HG02623 (cell line): ENCODE measurements at regions not wholly inside any gene's neighbourhood (a gene's known extent, or its start where the extent isn't known, plus 50 kb on each side); places are given as distances from the start of the nearest gene placed in this dataset.
"Not testable (repeated sequence)": the region's sequence is repeated elsewhere in the genome, so short reads cannot be mapped to it uniquely, and the experiment has no call there.

Experiments used
- ATAC-seq: cut with Tn5 transposase; IDR thresholded peaks from one replicate; pipeline ENCODE4 v1.9.1; 2021; ENCODE audit warnings: moderate library complexity; ENCODE audit not compliant: unreplicated experiment

- no peak for ATAC-seq
Observed at GRCh38 chr2:16102358-16102975, 162.1 kb downstream of the MYCN start.

DNA sequence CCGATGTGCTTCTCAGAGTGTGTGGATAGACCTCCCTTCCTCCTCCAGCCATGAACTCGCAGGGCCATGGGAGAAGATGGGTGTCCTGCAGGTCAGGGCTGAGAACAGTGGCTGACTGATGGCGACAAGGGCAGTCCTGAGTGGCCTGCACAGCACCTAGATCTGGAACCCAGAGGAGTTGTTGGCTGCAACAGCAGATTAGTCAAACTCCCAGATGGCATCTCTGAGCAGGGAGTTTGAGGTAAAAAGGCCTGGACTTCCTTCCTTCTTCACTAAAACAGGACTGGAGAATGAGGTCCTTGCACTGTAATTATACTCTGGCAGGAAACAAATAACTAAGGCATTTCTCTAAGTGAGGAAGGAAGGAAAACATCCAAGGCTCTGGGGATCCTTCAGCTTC lies 160.8 kb downstream of the MYCN start:
- ATAC-seq: no peak

GRCh38 chr2:16100006-16100405 lies 159.7 kb downstream of the MYCN start:
- no peak for ATAC-seq

DNA sequence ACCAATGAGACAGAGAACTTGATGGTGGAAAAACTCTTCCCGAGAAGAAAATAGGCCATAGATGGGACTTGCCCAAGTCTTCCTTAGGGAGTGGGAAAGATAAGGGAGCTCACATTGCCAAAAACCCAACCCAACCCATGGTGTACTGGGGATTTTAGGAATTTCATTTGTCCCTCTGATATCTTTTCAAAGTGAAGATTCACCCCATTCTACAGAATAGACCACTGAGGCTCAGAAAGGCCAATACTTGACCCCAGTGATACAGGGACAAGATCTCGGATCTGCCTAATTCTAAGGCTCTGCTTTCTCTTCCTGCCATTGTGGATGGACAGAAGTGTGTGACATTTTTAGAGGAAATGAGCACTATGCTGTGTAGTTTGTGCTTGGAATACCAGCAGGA lies 159.0 kb downstream of the MYCN start:
- ATAC-seq: no peak

DNA sequence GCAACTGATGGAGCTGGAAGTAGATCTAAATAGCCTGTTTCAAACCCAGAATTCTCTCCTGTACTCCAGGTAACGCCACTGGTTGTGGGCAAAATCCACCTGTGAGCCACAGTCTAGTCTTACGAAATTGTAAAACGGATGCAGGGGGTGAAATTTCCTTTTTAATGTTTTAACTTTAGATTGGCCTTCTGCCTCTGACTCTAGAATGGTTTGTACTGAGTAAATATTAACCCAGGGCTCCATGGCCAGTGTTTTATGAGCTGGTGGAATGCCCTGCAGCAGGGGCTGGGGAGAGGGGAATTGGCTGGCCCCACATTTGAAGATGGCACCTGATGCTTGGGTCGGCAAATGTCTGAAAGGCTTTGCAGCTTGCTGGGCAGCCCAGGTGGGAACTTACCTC lies 156.6 kb downstream of the MYCN start:
- no peak for ATAC-seq

DNA sequence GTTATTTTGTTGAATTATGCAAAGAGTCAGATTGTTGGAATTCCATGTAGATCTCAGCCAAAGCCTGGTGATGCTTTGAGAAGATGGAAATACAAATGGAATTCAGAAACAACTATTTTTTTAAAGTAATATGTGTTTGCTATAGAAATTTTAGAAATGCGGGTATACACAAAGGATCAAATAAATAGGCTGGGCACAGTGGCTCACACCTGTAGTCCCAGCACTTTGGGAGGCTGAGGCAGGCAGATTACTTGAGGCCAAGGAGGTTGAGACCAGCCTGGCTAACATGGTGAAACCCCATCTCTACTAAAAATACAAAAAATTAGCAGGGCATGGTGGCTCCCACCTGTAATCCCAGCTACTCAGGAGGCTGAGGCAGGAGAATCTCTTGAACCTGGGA lies 155.1 kb downstream of the MYCN start:
- not testable (repeated sequence) for ATAC-seq

GRCh38 chr2:16094811-16095210 lies 154.5 kb downstream of the MYCN start:
- no peak for ATAC-seq

- no peak for ATAC-seq
Observed at GRCh38 chr2:16093639-16094529, 153.5 kb downstream of the MYCN start.

DNA sequence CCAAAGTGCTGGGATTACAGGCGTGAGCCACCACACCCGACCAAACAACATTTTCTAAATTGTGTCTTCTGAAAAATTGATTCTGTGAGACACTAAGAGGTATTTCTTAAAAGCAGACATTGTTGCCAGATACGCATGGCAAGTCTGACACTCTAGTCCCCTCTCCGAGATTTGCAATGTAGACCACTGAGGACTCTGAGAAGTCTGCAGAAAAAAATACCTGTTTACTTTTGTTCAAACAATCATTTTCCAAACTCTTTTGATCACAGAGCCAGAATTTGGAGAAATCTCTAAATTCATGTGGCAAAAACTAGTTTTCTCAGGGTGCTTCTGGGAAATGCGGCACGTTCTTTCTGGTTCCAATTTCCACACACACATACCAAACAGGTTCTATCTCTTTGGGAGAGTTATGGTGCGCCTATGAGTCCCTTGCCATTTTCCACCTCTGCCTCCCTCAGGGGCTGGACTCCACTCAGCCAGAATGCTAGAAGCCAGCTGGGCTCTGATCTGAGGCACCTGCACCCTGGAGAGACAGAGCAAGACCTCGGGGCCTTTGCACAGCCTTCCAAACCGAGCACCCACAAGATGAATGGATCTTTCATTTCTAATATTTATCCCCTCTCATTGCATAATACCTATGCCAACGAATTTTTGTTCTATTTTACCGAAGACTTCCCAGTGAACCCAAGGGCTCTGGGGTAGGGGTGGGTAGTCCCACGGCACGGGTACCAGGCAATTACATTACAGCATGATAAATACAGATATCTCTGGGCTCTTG lies 152.7 kb downstream of the MYCN start:
- ATAC-seq: no peak

DNA sequence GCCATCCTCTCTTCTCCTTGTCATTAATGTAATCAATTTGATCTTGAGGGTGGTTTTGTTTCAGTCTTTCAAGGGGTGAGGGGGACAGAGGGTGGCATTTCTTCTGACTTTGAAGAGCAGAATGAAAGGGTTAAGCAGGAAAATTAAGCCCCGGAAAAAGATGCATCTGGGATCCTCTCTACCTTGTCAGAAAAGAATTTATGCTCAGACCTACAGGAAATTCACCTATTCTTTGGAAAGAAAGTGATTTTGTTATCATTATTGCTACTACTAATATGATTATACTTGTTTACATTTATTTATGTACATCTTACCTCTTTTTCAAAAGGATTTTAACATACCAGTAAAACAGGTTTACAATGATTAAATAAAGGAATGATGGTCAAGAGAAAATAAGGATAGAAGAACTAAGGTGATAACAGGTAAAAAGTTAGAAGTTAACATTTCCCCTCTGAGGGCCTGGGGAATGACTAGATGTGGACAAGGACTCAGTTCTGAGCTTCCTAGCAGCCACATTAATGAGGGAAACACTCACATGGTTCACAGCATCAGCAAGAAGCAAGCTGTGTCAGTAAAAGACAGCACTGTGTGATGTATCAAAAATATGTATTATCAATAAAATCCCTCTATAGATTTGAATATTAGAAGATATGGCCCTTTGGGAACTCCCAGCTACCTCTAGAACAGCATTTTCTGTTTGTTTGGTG lies 151.4 kb downstream of the MYCN start:
- no peak for ATAC-seq

- no peak for ATAC-seq
Observed at GRCh38 chr2:16090650-16091575, 150.6 kb downstream of the MYCN start.

DNA sequence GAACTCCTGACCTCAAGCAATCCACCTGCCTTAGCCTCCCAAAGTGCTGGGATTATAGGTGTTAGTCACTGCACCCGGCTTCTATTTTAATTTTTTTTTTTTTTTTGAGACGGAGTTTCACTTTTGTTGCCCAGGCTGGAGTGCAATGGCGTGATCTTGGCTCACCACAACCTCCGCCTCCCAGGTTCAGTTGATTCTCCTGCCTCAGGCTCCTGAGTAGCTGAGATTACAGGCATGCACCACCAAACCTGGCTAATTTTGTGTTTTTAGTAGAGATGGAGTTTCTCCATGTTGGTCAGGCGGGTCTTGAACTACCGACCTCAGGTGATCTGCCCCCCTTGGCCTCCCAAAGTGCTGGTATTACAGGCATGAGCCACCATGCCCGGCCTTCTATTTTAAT lies 149.1 kb downstream of the MYCN start:
- not testable (repeated sequence) for ATAC-seq

DNA sequence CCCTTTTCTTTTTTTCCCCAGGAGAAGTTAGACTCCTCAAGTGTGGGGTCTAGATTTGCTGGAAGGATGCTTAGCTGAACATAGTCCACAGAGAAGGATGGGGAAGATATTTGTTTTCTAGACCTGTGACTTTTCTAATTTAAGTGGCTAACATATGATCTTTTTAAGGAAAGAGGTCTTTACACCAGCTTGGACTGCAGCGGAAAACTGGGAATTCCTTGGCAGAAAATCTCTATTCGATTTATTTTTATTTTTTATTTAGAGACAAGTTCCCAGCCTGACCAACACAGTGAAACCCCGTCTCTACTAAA lies 148.4 kb downstream of the MYCN start:
- ATAC-seq: no peak

GRCh38 chr2:16088035-16088801 lies 147.9 kb downstream of the MYCN start:
- no peak for ATAC-seq

- not testable (repeated sequence) for ATAC-seq
Observed at GRCh38 chr2:16086136-16086535, 145.8 kb downstream of the MYCN start.

GRCh38 chr2:16085073-16085472 lies 144.7 kb downstream of the MYCN start:
- no peak for ATAC-seq

- no peak for ATAC-seq
Observed at GRCh38 chr2:16084274-16084673, 143.9 kb downstream of the MYCN start.

- no peak for ATAC-seq
Observed at GRCh38 chr2:16082276-16082675, 141.9 kb downstream of the MYCN start.
